B cell (primary cell): ENCODE measurements at regions not wholly inside any gene's neighbourhood (a gene's known extent, or its start where the extent isn't known, plus 50 kb on each side); places are given as distances from the start of the nearest gene placed in this dataset.

Source experiments
- CTCF ChIP-seq: fragments of 200-600 bp; IDR thresholded peaks from one replicate; pipeline ENCODE4 v1.8.0; 2022; ENCODE audit warnings: antibody characterized with exemption, mild to moderate bottlenecking
- EZH2 ChIP-seq: IDR thresholded peaks from 2 replicates; pipeline ENCODE4 v1.6.1; 2012; ENCODE audit warnings: borderline replicate concordance, low read depth, mild to moderate bottlenecking, moderate library complexity, low read length; ENCODE audit not compliant: insufficient read depth, poor library complexity, severe bottlenecking

GRCh38 chr5:112643339-112643971, 94.2 kb upstream of the APC start:
- TF ChIP-seq CTCF (no peak), EZH2 (no peak)
